Fibroblast of lung (primary cell): ENCODE measurements at regions not wholly inside any gene's neighbourhood (a gene's known extent, or its start where the extent isn't known, plus 50 kb on each side); places are given as distances from the start of the nearest gene placed in this dataset.

Experiments used
- DNase-seq, 2 donors: peaks; one replicate each; pipeline versions ENCODE4 v3.0.0 to v3.0.0-alpha.2; 2010; ENCODE audit warnings: low read depth in 2 of 2
- H2AFZ ChIP-seq: 2 replicates; pipeline ENCODE4 v1.5.1; 2012; ENCODE audit warnings: low read length, control low read depth, inconsistent platforms
- H3K27ac ChIP-seq: 2 replicates; pipeline ENCODE4 v1.5.1; 2011; ENCODE audit warnings: low read length, control low read depth; ENCODE audit not compliant: insufficient read depth
- H3K27me3 ChIP-seq: 2 replicates; pipeline ENCODE4 v1.5.1; 2011; ENCODE audit warnings: mild to moderate bottlenecking, low read length; ENCODE audit not compliant: control insufficient read depth, insufficient read depth
- H3K36me3 ChIP-seq: 2 replicates; pipeline ENCODE4 v1.5.1; 2011; ENCODE audit warnings: low read length; ENCODE audit not compliant: control insufficient read depth, insufficient read depth
- H3K4me1 ChIP-seq: 2 replicates; pipeline ENCODE4 v1.5.1; 2011; ENCODE audit warnings: low read length; ENCODE audit not compliant: control insufficient read depth, insufficient read depth; ENCODE audit errors: extremely low read depth
- H3K4me2 ChIP-seq: 2 replicates; pipeline ENCODE4 v1.5.1; 2011; ENCODE audit warnings: low read length, control low read depth; ENCODE audit not compliant: insufficient read depth; ENCODE audit errors: extremely low read depth
- H3K4me3 ChIP-seq, 4 experiments: fragments of 200-600 bp in 1 of 4; sonication (generic) in 1 of 4; replicated peaks in 1 of 4; 2 replicates each; pipeline ENCODE4 v1.5.1; 2011 to 2016; ENCODE audit warnings: low read length in 4 of 4, low read depth in 3 of 4, mild to moderate bottlenecking in 3 of 4, control low read depth in 2 of 4, inconsistent platforms in 1 of 4, mixed read lengths in 1 of 4; ENCODE audit not compliant: insufficient read depth in 1 of 4; ENCODE audit errors: control extremely low read depth in 1 of 4
- H3K79me2 ChIP-seq: 2 replicates; pipeline ENCODE4 v1.5.1; 2012; ENCODE audit warnings: mild to moderate bottlenecking, low read length, inconsistent platforms; ENCODE audit not compliant: control insufficient read depth, insufficient read depth
- H3K9ac ChIP-seq: 2 replicates; pipeline ENCODE4 v1.5.1; 2011; ENCODE audit warnings: mild to moderate bottlenecking, low read length, control low read depth; ENCODE audit not compliant: insufficient read depth
- H3K9me3 ChIP-seq: 2 replicates; pipeline ENCODE4 v1.5.1; 2012; ENCODE audit warnings: low read depth, low read length; ENCODE audit not compliant: control insufficient read depth, insufficient read depth
- H4K20me1 ChIP-seq: 2 replicates; pipeline ENCODE4 v1.5.1; 2011; ENCODE audit warnings: low read length; ENCODE audit not compliant: control insufficient read depth, insufficient read depth; ENCODE audit errors: extremely low read depth
- CTCF ChIP-seq, 2 donors: IDR thresholded peaks in 1 of 2; conservative IDR thresholded peaks in 1 of 2; 1 replicate in 1 of 2; 2 replicates in 1 of 2; pipeline ENCODE4 v1.5.1; 2011 to 2012; ENCODE audit warnings: low read length in 2 of 2, control low read depth in 1 of 2, inconsistent platforms in 1 of 2, low read depth in 1 of 2, mild to moderate bottlenecking in 1 of 2
- EZH2 ChIP-seq: IDR thresholded peaks from 2 replicates; pipeline ENCODE4 v1.5.1; 2012; ENCODE audit warnings: low read length, control low read depth, mild to moderate bottlenecking; ENCODE audit errors: missing control alignments

- no peaks in the 10 kb centered on the region for H3K4me1 ChIP-seq
- H4K20me1 ChIP-seq, result no peaks in the 10 kb centered on the region
- no peak overlapping the region for H3K4me2 ChIP-seq
- no peak overlapping the region for H3K4me3 ChIP-seq
- TF ChIP-seq EZH2 (no peak), CTCF (conservative IDR thresholded peaks at IDR 0.05 in 1 of 2, IDR thresholded peaks at IDR 0.05 in 1 of 2; ENCODE audit: low read depth in 1 of 2, low read length in 2 of 2) (no peak)
- H2AFZ ChIP-seq, result no peak overlapping the region
- no peak overlapping the region for H3K27ac ChIP-seq
- no peaks in the 10 kb centered on the region for H3K27me3 ChIP-seq
- no peaks in the 10 kb centered on the region for H3K79me2 ChIP-seq
- H3K36me3 ChIP-seq, result no peaks in the 10 kb centered on the region
- no peak overlapping the region for H3K9ac ChIP-seq
- DNase-seq, result no peak
- no peaks in the 10 kb centered on the region for H3K9me3 ChIP-seq
These were observed 84.9 kb downstream of the IZUMO3 start for GRCh38 chr9:24460781-24461180.

GRCh38 chr9:24459953-24460352 lies 85.7 kb downstream of the IZUMO3 start:
- no peaks in the 10 kb centered on the region for H3K27me3 ChIP-seq
- H3K4me1 ChIP-seq, result no peaks in the 10 kb centered on the region
- TF ChIP-seq EZH2 (no peak), CTCF (conservative IDR thresholded peaks at IDR 0.05 in 1 of 2, IDR thresholded peaks at IDR 0.05 in 1 of 2; ENCODE audit: low read depth in 1 of 2, low read length in 2 of 2) (no peak)
- H3K9ac ChIP-seq, result no peak overlapping the region
- no peak overlapping the region for H2AFZ ChIP-seq
- no peak overlapping the region for H3K4me3 ChIP-seq
- no peak overlapping the region for H3K27ac ChIP-seq
- H3K79me2 ChIP-seq, result no peaks in the 10 kb centered on the region
- no peak for DNase-seq
- no peaks in the 10 kb centered on the region for H3K9me3 ChIP-seq
- no peaks in the 10 kb centered on the region for H3K36me3 ChIP-seq
- H3K4me2 ChIP-seq, result no peak overlapping the region
- no peaks in the 10 kb centered on the region for H4K20me1 ChIP-seq

- no peak for TF ChIP-seq CTCF (conservative IDR thresholded peaks at IDR 0.05 in 1 of 2, IDR thresholded peaks at IDR 0.05 in 1 of 2; ENCODE audit: low read depth in 1 of 2, low read length in 2 of 2)
- TF ChIP-seq EZH2, result no peak
- no peaks in the 10 kb centered on the region for H4K20me1 ChIP-seq
- no peak overlapping the region for H3K4me3 ChIP-seq
- H3K27me3 ChIP-seq, result no peaks in the 10 kb centered on the region
- H3K9ac ChIP-seq, result no peak overlapping the region
- H2AFZ ChIP-seq, result no peak overlapping the region
- H3K4me2 ChIP-seq, result no peak overlapping the region
- H3K9me3 ChIP-seq, result no peaks in the 10 kb centered on the region
- H3K36me3 ChIP-seq, result no peaks in the 10 kb centered on the region
- H3K27ac ChIP-seq, result no peak overlapping the region
- DNase-seq, result no peak
- no peaks in the 10 kb centered on the region for H3K4me1 ChIP-seq
- H3K79me2 ChIP-seq, result no peaks in the 10 kb centered on the region
These were observed 94.4 kb downstream of the IZUMO3 start for GRCh38 chr9:24451346-24451745.
